Adrenal gland (tissue), 5 donors: ENCODE measurements at regions not wholly inside any gene's neighbourhood (a gene's known extent, or its start where the extent isn't known, plus 50 kb on each side); places are given as distances from the start of the nearest gene placed in this dataset.

Source experiments
- CTCF ChIP-seq, 6 experiments: fragments of 450-650 bp in 4 of 6; fragments of 200-600 bp in 2 of 6; sonication (generic) in 1 of 6; IDR thresholded peaks; 1 replicate in 5 of 6; 2 replicates in 1 of 6; pipeline versions ENCODE4 v1.5.1 to v1.8.0; 2016 to 2021; ENCODE audit warnings: antibody characterized with exemption in 6 of 6, mild to moderate bottlenecking in 2 of 6, moderate library complexity in 1 of 6
- POLR2A ChIP-seq, 2 donors: fragments of 450-650 bp; IDR thresholded peaks; one replicate each; pipeline ENCODE4 v1.6.1; 2017; ENCODE audit warnings: antibody characterized with exemption in 2 of 2, mild to moderate bottlenecking in 2 of 2, moderate library complexity in 1 of 2
- donor health status: DM: no; HTN: no; CAD: no.

GRCh38 chr3:153003441-153003840, 158.6 kb upstream of the RAP2B start:
- TF ChIP-seq POLR2A (IDR thresholded peaks at IDR 0.05) (no peak), CTCF (IDR thresholded peaks at IDR 0.05) (no peak)
